HG03045 (cell line): ENCODE measurements at regions not wholly inside any gene's neighbourhood (a gene's known extent, or its start where the extent isn't known, plus 50 kb on each side); places are given as distances from the start of the nearest gene placed in this dataset.
"Not testable (repeated sequence)": the region's sequence is repeated elsewhere in the genome, so short reads cannot be mapped to it uniquely, and the experiment has no call there.

Experiments used
- ATAC-seq: cut with Tn5 transposase; IDR thresholded peaks from one replicate; pipeline ENCODE4 v1.9.1; 2021; ENCODE audit warnings: mild to moderate bottlenecking, moderate library complexity; ENCODE audit not compliant: unreplicated experiment

DNA sequence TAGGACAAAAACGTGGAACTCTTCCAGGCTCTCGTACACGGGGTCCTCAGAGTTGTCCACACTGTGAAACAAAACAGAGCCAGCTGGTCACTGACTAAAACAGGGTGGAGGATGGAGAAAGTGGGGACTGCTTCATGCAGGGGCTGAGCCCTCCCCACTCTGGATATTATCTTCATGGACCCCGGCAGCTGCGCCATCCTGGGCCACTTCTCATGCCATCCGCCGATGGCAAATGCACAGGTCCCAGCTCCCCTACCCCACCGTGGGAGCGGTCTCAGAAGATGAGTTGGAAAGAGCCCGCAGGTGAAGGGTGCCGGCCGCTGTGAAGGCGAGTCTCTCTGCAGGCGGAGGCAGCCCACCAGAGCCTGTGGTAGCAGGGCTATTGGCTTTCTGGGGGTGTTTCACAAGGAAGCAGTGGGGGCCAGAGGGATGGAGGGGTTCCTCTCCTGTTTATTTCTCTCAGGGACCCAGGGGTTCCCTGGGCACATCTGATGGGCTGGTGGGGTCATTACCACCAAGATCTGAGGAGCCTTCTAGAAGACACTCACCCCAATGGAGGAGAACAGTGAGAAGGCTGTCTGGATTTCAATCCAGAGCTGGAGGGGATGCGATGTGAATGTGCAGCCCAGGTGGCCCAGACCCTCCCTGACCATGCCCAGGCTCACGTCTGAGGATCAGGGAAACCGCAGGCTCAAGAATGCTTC is 177.3 kb downstream of the KLF13 start:
- ATAC-seq, result no peak

DNA sequence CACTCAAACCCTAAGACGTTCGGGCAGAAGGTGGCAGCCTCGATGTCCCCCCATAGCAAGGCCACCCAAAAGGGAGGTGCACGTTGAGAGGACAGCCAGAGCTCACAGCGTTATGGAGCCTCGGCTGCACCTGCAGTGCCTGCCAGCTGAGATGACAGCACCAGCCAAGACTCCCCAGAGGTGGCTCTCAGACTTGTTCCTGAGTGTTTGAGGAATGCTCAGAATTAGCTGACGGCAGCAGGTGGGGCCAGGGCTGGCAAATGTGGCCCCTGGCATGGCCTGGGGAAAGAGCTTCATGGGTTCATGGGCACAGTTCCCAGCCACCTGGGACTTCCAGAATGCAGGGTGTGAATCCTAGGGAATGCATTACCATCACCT is 177.8 kb downstream of the KLF13 start:
- ATAC-seq, result no peak

DNA sequence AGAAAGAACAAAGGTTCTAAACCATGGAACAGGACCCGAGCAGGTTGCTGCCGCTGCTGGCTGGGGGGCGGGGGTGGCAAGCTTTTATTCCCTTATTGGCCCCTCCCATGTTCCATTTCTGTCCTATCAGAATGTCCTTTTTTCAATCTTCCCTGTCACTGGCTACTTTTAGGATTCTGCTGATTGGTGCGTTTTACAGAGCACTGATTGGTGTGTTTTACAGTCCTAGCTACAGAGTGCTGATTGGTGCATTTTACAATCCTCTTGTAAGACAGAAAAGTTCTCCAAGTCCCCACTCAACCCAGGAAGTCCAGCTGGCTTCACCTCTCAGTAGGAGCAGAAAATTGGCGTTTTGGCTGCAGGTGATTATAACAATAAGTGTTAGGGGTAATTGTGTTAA is 180.9 kb downstream of the KLF13 start:
- ATAC-seq, result not testable (repeated sequence)

DNA sequence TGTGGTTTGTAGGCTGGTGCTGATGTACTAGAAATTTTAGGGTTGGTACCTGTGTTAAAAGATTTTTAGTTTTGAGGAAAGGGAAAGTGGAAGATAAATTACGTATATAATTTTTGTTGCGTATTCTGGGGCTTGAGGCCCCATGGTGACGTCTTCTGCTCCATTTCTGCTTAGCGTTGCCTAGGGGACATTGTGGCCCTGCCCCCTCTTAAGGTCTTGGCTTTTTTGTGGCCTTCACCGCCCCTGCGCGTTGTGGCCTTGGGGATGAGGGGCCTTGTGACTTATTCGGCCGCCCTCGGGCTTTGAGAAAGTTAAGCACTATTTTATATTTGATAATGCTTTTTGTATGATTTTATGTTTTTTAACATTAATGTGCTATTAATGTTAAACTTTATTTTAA is 182.0 kb downstream of the KLF13 start:
- ATAC-seq, result no peak

DNA sequence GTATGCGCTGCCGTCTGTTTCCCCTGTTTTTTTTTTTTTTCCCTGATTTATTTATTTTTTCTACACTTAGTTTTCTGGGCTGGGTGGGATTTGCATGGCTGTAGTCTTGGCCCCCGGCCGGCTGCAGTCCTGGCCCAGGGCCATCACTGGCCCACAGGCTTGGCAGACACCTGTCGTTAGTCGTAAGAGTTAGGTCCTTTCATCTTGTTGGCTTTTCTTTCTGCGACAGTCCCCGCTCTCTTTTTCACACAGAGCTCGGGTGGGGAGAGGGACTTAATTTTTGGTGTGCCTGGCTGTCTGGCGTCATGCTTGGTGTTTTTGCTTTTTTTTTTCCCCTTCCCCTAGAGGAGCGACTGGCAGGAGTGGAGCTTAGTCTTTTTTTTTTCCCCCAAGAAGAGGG is 183.4 kb downstream of the KLF13 start:
- no peak for ATAC-seq

DNA sequence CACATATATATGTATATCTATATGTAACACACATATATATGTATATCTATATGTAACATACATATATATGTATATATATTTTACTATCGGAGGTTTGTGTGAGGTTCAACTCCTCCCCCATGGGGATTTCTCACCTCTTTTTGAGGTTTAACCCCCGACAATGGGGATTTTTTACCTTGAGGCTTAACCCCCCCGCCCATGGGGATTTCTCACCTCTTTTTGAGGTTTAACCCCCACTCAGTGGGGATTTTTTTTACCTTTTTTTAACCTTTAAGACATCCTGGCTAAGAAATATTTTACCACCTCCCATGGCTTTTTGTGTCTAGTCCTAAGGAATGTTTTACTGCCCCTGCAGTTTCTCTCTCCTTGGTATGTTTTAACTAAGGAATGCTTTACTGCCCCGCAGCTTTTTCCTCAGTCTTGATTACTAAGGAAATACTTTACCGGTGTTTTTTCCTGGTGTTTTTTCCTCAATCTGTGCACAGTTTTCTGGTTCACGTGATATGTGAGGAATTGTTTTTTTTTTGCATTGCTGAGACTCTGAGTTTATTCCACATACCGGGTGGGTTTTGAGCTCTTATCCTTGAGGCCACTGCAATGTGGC is 185.2 kb downstream of the KLF13 start:
- ATAC-seq, result no peak

DNA sequence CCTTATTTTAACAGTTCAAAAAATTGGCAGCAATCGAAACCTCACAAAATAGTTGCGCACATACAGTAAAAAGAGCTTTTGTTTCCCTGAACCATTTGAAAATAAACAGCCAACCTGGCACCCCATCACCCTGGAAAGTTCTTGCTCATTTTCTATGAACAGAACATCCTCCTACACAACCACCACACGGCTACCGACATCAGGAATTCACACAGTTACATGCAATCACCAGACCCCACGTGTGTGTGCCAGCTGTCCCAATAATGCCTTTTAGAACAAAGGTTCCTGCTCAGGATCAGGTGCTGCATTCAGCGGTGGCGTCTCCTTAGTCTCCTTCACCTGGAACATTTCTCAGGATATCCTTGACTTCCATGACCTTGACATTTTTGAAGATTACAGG is 186.5 kb downstream of the KLF13 start:
- ATAC-seq, result no peak

DNA sequence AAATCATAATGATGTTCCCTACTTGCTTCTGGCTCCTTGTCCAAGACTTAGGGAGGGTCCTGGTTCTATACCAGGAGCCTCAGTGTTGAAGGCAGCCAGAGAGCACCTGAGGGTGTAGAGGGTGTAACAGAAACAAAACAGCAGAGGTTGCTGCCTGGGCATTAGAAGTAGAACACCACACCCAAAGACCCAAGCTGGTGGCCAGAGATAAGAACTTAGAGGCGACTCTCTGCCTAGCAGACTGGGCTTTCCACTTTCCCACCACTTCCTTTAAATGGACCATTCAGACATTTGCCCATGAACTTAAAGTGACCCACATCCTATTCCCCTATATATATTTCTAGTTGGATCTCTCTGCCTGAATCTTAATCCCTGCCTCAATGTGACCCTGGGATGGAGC is 189.8 kb downstream of the KLF13 start:
- no peak for ATAC-seq

DNA sequence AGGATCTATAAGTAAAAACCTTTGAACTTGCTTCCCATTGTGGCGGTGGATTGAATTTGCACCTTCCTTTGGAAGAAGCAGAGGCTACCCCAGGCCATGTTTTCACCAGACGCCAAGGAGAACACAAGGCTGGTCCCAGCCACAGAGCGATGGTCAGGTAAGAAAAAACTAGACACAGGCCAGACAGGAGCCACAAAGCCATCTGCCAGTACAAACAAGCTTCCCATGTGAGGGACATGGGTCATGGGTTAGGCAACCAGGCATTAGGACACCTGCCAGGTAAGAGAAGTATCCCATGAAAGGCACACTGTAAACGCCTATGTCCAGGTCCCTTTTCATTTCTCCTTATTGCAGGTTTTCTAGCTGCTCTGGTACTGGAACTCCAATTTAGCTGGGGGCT is 190.2 kb downstream of the KLF13 start:
- no peak for ATAC-seq

DNA sequence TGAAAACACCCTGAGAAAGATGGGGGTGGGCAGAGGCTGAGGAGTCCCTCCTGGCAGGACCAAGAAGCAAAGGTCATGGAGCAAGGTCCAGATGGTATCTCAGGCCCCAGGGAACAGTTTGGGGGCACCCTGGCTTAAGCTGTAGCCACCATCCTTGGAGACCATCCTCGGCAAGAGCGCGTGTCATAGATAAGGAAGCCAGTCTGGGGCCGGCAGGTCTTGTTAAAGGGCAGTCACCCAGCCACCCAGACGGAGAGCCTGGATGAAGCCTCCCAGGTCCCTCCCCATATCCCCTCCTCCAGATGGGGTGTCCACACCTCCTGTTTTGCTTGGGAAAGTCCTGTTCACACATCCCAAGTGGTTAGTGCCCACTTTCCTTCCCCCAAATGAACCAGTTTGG is 191.1 kb downstream of the KLF13 start:
- no peak for ATAC-seq

DNA sequence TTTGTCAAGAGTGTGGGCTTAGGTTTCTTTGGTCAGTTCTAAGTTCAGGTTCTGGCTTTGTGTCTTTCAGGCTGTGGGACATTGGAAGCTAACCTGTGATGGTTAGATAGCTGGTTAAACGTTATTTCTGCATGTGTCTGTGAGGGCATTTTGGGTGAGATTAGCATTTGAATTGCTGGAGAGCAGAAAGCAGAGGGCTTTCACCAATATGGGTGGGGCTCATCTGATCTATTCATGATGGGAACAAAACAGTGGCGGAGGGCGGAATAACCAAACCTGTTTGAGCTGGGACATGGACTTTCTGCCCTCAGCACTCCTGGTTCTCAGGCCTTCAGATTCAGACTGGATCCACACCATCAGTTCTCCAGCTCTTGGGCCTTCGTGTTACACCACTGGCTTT is 195.4 kb downstream of the KLF13 start:
- ATAC-seq, result no peak

DNA sequence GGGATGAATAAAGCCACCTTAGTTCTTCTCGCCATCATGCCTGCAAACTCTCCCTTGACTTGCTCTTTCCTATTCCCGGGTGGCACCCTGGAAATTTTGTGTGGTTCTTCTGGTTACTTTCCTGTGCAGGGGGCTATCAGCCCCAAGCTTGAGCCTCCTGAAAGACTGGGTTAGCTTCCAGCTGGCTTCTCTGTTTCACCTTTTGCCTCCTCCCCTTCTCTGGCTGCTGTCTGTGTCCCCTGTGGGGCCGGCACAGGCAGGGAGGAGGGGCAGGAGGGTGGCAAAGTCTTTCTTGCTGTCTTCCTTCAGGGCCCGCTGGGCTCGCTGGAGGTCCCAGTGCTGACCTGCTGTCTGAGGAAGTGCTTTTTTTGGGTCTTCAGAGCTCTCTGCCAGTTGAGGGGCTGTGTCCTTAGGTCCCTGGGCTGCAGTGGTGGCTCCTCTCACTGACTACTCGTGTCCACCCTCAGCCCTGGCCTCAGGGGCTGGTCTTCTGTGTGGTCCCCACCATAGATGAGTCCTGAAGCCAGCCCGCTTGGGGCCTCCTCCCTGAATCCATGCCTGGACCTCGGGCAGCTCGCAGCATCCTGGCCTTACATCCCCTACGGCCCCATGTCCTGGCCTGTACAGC is 196.5 kb downstream of the KLF13 start:
- no peak for ATAC-seq

DNA sequence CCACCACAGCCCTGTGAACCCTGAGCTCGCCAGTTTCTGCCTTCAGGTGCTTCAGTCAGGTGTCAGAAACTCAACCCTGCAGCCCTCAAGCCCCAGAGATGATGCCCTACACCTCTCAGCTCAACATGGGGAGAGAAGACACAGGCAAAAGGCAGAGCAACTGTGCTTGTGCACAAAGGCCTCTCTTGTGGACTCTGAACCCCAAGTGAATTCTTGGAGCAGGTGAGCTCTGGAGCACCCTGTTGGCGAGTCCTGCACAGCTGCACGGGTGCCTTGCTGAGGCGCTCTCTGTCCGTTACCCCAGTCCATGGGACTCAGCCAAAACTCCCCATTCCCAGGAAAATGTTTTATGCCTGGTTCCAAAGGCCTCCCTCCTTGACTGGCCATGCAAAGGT is 197.0 kb downstream of the KLF13 start:
- ATAC-seq, result no peak

DNA sequence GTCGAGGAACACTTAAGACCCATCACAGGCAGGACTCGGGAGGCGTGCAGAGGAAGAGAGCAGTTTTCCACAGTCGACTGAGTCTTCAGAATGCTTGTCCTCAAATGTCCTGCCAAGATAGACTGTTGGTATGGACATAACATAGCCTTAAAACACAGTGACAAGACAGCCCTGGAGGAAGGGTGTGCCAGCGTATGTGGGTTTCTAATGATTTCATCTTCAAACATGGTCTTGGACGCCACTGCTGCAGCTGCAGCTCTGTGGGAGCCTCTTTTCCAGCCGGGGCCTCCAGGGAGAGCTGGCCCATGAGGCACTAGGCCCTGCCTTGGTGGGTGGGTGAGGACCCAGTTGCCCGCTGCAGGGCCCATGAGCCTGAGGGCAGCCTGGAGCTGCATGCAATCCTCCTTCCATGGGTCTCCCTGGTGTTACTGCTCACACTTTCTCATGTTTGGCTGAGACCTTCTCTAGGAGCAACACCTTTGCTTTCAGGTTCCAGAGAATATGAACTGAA is 198.6 kb downstream of the KLF13 start:
- no peak for ATAC-seq

DNA sequence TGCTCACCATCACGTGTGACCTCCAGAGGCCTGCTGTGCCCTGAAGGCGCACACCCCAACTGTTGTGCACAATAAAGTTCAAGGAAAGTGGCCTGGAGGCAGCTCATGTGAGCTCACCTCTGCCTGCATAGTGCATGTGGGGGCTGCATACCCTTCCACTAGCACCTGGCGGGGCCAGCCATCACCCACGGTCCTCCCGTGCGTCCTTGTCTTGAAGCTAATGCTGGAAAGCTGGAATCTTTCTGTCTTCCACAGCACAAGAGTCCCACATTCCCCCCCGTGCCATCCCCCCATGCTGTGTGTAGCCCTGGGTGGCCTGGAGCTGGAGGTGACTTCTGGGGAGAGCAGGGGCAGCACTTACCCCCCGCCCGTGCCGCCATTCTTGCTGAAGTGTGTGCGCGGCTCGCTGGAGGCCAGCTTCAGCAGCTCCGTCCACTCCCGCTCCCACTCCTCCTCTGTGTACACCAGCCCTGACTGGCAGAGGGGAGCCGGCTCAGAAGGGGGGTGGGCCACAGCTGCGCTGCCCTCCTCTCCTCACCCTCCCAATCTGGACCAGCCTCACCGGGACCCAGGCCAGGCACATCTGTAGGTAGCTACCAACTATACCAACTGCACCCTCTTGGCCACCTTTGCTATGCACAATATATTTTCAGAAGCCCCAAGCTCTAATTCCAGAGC is 199.5 kb downstream of the KLF13 start:
- ATAC-seq, result no peak

DNA sequence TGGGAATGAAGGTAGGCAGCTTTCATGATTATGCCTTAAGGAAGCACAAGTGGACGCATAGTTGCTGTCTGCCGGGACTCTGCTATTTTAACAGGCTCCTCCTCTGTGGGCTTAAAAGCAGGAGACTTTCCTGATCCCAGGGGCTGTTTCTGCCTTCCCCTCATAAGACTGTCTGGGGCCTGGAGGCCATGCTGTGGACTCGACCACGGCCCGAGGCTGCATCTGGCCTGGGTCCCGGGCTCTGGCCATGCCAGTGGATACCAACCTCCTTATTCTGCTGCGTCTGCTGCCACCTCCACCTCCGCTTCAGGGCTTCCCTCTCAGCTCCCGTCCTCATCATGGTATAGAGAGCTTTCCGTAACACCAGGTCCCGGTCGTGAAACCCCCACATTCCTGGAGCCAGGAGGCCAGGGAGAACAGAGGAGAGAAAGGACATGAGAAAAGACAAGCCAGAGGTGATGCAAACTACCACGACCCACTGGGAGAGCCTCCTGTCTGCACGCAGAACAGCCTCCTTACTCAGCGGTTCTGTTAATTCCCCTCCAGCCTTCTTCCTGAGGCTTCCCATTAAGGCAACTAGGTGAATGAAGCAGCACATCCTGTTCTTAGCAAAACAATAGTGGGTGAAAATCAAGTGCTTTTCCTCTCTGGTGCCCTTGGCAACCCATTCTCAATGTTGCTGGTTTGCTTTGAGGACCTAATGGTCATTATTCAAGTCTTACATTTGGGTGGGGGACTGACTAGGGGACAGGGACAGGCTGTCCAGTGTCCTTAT is 200.5 kb downstream of the KLF13 start:
- no peak for ATAC-seq

DNA sequence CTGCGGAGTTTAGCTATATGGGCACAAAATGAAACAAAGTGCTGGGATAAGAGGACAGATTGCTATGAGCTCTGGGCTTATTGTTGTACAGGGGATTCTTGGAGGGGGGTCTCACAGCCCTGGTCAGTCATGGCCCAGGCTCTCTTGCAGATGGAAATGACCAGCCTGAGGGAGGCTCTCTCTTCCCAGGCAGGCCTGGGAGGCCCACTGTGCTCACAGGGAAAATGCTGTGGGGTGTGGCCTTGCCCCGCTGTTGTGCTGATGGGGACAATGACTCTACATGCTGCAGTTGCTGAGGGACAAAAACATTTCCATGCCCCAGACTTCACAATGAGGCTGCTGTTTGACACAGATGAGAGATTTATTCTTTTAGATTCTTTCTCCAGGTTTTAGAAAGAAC is 202.2 kb downstream of the KLF13 start:
- no peak for ATAC-seq

DNA sequence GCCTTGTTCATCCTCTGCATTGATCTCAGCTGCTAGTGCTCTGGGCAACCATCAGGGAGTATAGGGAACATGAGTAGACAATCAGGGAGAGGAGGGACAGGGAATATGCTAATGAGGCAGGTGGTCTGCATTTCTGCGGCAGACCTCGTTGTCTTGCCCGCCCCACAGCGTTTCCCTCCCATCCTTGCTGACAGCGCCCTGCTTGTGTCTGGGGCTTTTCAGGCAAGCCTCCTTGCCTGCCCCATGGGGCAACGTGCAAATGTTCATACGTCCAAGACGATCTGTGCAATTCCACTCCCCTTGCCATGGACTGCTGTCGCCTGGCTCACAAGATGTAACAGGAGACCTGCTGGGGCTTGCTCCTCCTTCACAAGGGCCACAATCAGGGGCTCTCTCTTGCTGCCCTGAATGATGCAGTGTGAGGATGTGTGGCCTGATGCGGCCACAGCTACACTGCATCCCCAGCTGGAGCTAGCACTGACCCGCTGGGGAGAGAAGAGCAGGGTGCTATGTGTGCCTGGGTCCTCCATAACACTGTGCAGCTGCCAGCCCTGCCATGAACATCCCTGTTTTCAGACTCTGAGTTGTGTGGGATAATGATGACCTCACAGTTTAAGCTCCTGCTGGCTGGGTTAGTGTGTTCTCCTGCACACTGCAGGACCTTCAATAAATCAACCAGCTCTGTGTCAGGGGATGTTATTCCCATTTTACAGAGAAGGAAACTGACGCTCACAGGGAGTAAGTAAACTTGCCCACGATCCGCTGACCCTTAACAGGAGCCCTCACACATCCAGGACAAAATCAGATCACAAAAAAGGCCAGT is 211.3 kb downstream of the KLF13 start:
- no peak for ATAC-seq

DNA sequence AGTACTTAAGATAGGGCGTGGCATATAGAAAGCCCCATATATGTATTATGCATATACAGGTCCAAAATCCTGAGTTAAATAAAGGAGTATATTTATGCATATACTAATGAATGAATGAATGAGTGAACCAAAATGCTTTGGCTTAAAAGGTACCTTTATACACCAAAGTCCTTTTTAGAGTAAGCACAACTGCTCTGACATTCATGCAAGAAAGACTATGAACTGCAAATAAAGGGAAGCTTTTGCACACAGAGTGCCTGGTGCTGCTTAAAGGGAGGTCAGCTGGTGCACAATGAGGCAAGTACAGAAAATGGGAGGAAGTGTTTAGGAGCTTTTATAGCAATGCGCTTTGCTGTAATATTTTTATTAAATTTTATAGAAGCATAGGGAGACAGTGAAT is 214.0 kb downstream of the KLF13 start:
- no peak for ATAC-seq

DNA sequence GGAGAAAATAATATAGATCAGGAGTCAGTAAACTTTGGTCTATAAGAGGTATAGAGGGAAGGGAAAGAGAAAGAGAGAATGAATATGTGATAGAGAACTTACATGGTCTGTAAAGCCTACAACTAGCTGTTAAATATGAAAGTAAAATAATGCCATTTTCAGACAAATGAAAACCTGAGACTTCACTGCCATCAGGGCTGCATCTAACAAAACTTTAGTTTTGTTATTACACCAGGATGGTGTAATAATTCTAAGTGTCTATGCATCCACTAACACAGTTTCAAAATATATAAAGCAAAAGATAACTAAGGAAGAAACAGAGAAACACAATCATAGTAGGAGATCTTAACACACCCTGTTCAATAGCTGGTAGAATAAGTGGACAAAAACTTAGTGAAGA is 217.7 kb downstream of the KLF13 start:
- ATAC-seq, result no peak
